KBM-7 (cell line): ENCODE measurements at regions not wholly inside any gene's neighbourhood (a gene's known extent, or its start where the extent isn't known, plus 50 kb on each side); places are given as distances from the start of the nearest gene placed in this dataset.
"Not testable (repeated sequence)": the region's sequence is repeated elsewhere in the genome, so short reads cannot be mapped to it uniquely, and the experiment has no call there.

ENCODE experiments used
- DNase-seq: peaks from one replicate; pipeline ENCODE4 v3.0.0-alpha.2; 2015
- in situ Hi-C: fragments of 300-500 bp; cut with MboI; formaldehyde crosslinking; loops from 2 replicates; pipeline ENCODE4 v1.14.3; 2020; ENCODE audit warnings: low sequenced_read_pairs, low pct_unique_long_range_greater_than_20kb, mixed read lengths

GRCh38 chr3:84292128-84292527 lies 666.7 kb upstream of the CADM2 start:
- in situ Hi-C loops: no loop called here
- no peak for DNase-seq

GRCh38 chr3:84299329-84299728 lies 659.5 kb upstream of the CADM2 start:
- no peak for DNase-seq
- in situ Hi-C loops: no loop called here

GRCh38 chr3:84304214-84304613 lies 654.6 kb upstream of the CADM2 start:
- in situ Hi-C loops: no loop called here
- no peak for DNase-seq

- in situ Hi-C loops: no loop called here
- no peak for DNase-seq
Observed at GRCh38 chr3:84307339-84307738, 651.5 kb upstream of the CADM2 start.

- in situ Hi-C loops: no loop called here
- DNase-seq: no peak
Observed at GRCh38 chr3:84308379-84308778, 650.4 kb upstream of the CADM2 start.

GRCh38 chr3:84318273-84318809 lies 640.4 kb upstream of the CADM2 start:
- in situ Hi-C loops: no loop called here
- DNase-seq: no peak

- DNase-seq, in situ Hi-C loops: not testable (repeated sequence)
Observed at GRCh38 chr3:84365563-84366278, 593.1 kb upstream of the CADM2 start.
